ENCODE measurements at regions not wholly inside any gene's neighbourhood (a gene's known extent, or its start where the extent isn't known, plus 50 kb on each side); places are given as distances from the start of the nearest gene placed in this dataset.
"Not testable (repeated sequence)": the region's sequence is repeated elsewhere in the genome, so short reads cannot be mapped to it uniquely, and the experiment has no call there.

- Mint-ChIP-seq H3K9me3 (peaks cover 45% of the 10 kb centered on the region), H3K36me3 (ENCODE audit: low read depth) (no peaks in the 10 kb centered on the region), H3K27me3 (ENCODE audit: low read depth) (no peaks in the 10 kb centered on the region), H3K4me1 (ENCODE audit: low read depth) (no peaks in the 10 kb centered on the region), H3K27ac (no peak overlapping the region), H3K4me3 (no peak overlapping the region)
- DNase-seq (ENCODE audit: low spot score) = no peak
These were observed 270.7 kb upstream of the ELAVL2 start for GRCh38 chr9:24096756-24097155.

GRCh38 chr9:24095246-24095645, 269.2 kb upstream of the ELAVL2 start:
- DNase-seq (ENCODE audit: low spot score) = no peak
- peaks cover 46% of the 10 kb centered on the region for H3K9me3 Mint-ChIP-seq
- no peaks in the 10 kb centered on the region for H3K27me3 Mint-ChIP-seq (ENCODE audit: low read depth)
- H3K4me3 Mint-ChIP-seq = no peak overlapping the region
- H3K4me1 Mint-ChIP-seq (ENCODE audit: low read depth) = no peaks in the 10 kb centered on the region
- no peaks in the 10 kb centered on the region for H3K36me3 Mint-ChIP-seq (ENCODE audit: low read depth)
- H3K27ac Mint-ChIP-seq = no peak overlapping the region

GRCh38 chr9:24090566-24090965, 264.5 kb upstream of the ELAVL2 start:
- H3K4me3 Mint-ChIP-seq = no peak overlapping the region

GRCh38 chr9:24073666-24074065, 247.6 kb upstream of the ELAVL2 start:
- Mint-ChIP-seq H3K9me3 (peaks cover 46% of the 10 kb centered on the region), H3K27ac (no peak overlapping the region), H3K27me3 (ENCODE audit: low read depth) (no peaks in the 10 kb centered on the region), H3K4me3 (no peak overlapping the region), H3K36me3 (ENCODE audit: low read depth) (no peaks in the 10 kb centered on the region), H3K4me1 (ENCODE audit: low read depth) (no peaks in the 10 kb centered on the region)
- no peak for DNase-seq (ENCODE audit: low spot score)

More at GRCh38 chr9:24090566-24090965, 264.5 kb upstream of the ELAVL2 start:
- Mint-ChIP-seq H3K4me1 (ENCODE audit: low read depth) (no peaks in the 10 kb centered on the region), H3K36me3 (ENCODE audit: low read depth) (no peaks in the 10 kb centered on the region), H3K9me3 (peaks cover 63% of the 10 kb centered on the region), H3K27ac (no peak overlapping the region), H3K27me3 (ENCODE audit: low read depth) (no peaks in the 10 kb centered on the region)
- no peak for DNase-seq (ENCODE audit: low spot score)

- Mint-ChIP-seq H3K4me1 (ENCODE audit: low read depth) (no peaks in the 10 kb centered on the region), H3K27me3 (ENCODE audit: low read depth) (no peaks in the 10 kb centered on the region), H3K36me3 (ENCODE audit: low read depth) (no peaks in the 10 kb centered on the region), H3K9me3 (peaks cover 40% of the 10 kb centered on the region), H3K27ac (no peak overlapping the region), H3K4me3 (no peak overlapping the region)
- no peak for DNase-seq (ENCODE audit: low spot score)
These were observed 247.1 kb upstream of the ELAVL2 start for GRCh38 chr9:24073007-24073592.

- Mint-ChIP-seq H3K27ac (no peak overlapping the region), H3K9me3 (peaks cover 40% of the 10 kb centered on the region), H3K4me3 (no peak overlapping the region), H3K4me1 (ENCODE audit: low read depth) (no peaks in the 10 kb centered on the region), H3K36me3 (ENCODE audit: low read depth) (no peaks in the 10 kb centered on the region), H3K27me3 (ENCODE audit: low read depth) (no peaks in the 10 kb centered on the region)
- no peak for DNase-seq (ENCODE audit: low spot score)
These were observed 245.7 kb upstream of the ELAVL2 start for GRCh38 chr9:24071716-24072115.

GRCh38 chr9:24071091-24071490, 245.1 kb upstream of the ELAVL2 start:
- no peak for DNase-seq (ENCODE audit: low spot score)
- Mint-ChIP-seq H3K9me3 (peaks cover 39% of the 10 kb centered on the region), H3K36me3 (ENCODE audit: low read depth) (no peaks in the 10 kb centered on the region), H3K4me3 (no peak overlapping the region), H3K27me3 (ENCODE audit: low read depth) (no peaks in the 10 kb centered on the region), H3K27ac (no peak overlapping the region), H3K4me1 (ENCODE audit: low read depth) (no peaks in the 10 kb centered on the region)

- not testable (repeated sequence) for H3K4me3 Mint-ChIP-seq; H3K4me1 Mint-ChIP-seq (ENCODE audit: low read depth); H3K36me3 Mint-ChIP-seq (ENCODE audit: low read depth); H3K27ac Mint-ChIP-seq; H3K27me3 Mint-ChIP-seq (ENCODE audit: low read depth); DNase-seq (ENCODE audit: low spot score)
- H3K9me3 Mint-ChIP-seq = peaks cover 48% of the 10 kb centered on the region
These were observed 241.1 kb upstream of the ELAVL2 start for GRCh38 chr9:24067107-24067506.

- Mint-ChIP-seq H3K9me3 (peaks cover 64% of the 10 kb centered on the region), H3K4me1 (ENCODE audit: low read depth) (no peaks in the 10 kb centered on the region), H3K4me3 (no peak overlapping the region), H3K27ac (no peak overlapping the region), H3K36me3 (ENCODE audit: low read depth) (no peaks in the 10 kb centered on the region), H3K27me3 (ENCODE audit: low read depth) (no peaks in the 10 kb centered on the region)
- no peak for DNase-seq (ENCODE audit: low spot score)
These were observed 233.6 kb upstream of the ELAVL2 start for GRCh38 chr9:24059651-24060050.

GRCh38 chr9:24051587-24051986, 225.5 kb upstream of the ELAVL2 start:
- H3K36me3 Mint-ChIP-seq (ENCODE audit: low read depth) = no peaks in the 10 kb centered on the region
- no peak overlapping the region for H3K4me3 Mint-ChIP-seq
- no peak overlapping the region for H3K27ac Mint-ChIP-seq
- H3K27me3 Mint-ChIP-seq (ENCODE audit: low read depth) = no peaks in the 10 kb centered on the region
- no peak for DNase-seq (ENCODE audit: low spot score)
- H3K9me3 Mint-ChIP-seq = peaks cover 60% of the 10 kb centered on the region
- H3K4me1 Mint-ChIP-seq (ENCODE audit: low read depth) = no peaks in the 10 kb centered on the region

- not testable (repeated sequence) for H3K4me3 Mint-ChIP-seq; H3K27ac Mint-ChIP-seq; DNase-seq (ENCODE audit: low spot score); H3K36me3 Mint-ChIP-seq (ENCODE audit: low read depth); H3K27me3 Mint-ChIP-seq (ENCODE audit: low read depth); H3K4me1 Mint-ChIP-seq (ENCODE audit: low read depth)
- H3K9me3 Mint-ChIP-seq = peaks cover 56% of the 10 kb centered on the region
These were observed 224.2 kb upstream of the ELAVL2 start for GRCh38 chr9:24050239-24050638.

GRCh38 chr9:24045150-24045549, 219.1 kb upstream of the ELAVL2 start:
- no peaks in the 10 kb centered on the region for H3K4me1 Mint-ChIP-seq (ENCODE audit: low read depth)
- no peak for DNase-seq (ENCODE audit: low spot score)
- no peak overlapping the region for H3K27ac Mint-ChIP-seq
- no peaks in the 10 kb centered on the region for H3K36me3 Mint-ChIP-seq (ENCODE audit: low read depth)
- peaks cover 56% of the 10 kb centered on the region for H3K9me3 Mint-ChIP-seq
- no peak overlapping the region for H3K4me3 Mint-ChIP-seq
- H3K27me3 Mint-ChIP-seq (ENCODE audit: low read depth) = no peaks in the 10 kb centered on the region

GRCh38 chr9:24044576-24044975, 218.5 kb upstream of the ELAVL2 start:
- no peak for DNase-seq (ENCODE audit: low spot score)
- no peak overlapping the region for H3K4me3 Mint-ChIP-seq
- H3K27me3 Mint-ChIP-seq (ENCODE audit: low read depth) = no peaks in the 10 kb centered on the region
- H3K36me3 Mint-ChIP-seq (ENCODE audit: low read depth) = no peaks in the 10 kb centered on the region
- H3K9me3 Mint-ChIP-seq = peaks cover 50% of the 10 kb centered on the region
- H3K4me1 Mint-ChIP-seq (ENCODE audit: low read depth) = no peaks in the 10 kb centered on the region
- H3K27ac Mint-ChIP-seq = no peak overlapping the region

- Mint-ChIP-seq H3K4me3 (no peak overlapping the region), H3K9me3 (peaks cover 43% of the 10 kb centered on the region), H3K27me3 (ENCODE audit: low read depth) (no peaks in the 10 kb centered on the region), H3K27ac (no peak overlapping the region), H3K36me3 (ENCODE audit: low read depth) (no peaks in the 10 kb centered on the region), H3K4me1 (ENCODE audit: low read depth) (no peaks in the 10 kb centered on the region)
- DNase-seq (ENCODE audit: low spot score) = no peak
These were observed 215.2 kb upstream of the ELAVL2 start for GRCh38 chr9:24041160-24041690.

GRCh38 chr9:24036459-24036858, 210.4 kb upstream of the ELAVL2 start:
- H3K36me3 Mint-ChIP-seq (ENCODE audit: low read depth) = no peaks in the 10 kb centered on the region
- no peak for DNase-seq (ENCODE audit: low spot score)
- no peaks in the 10 kb centered on the region for H3K27me3 Mint-ChIP-seq (ENCODE audit: low read depth)
- peaks cover 50% of the 10 kb centered on the region for H3K9me3 Mint-ChIP-seq
- H3K4me3 Mint-ChIP-seq = no peak overlapping the region
- no peak overlapping the region for H3K27ac Mint-ChIP-seq
- no peaks in the 10 kb centered on the region for H3K4me1 Mint-ChIP-seq (ENCODE audit: low read depth)

Measured in T-helper 2 cell treated with Interferon-gamma antibody and Interleukin-4, amounts not matched to agents 5 μg/mL and 100 μg/mL, for 36 hours (primary cell).